Inferior parietal cortex (tissue), 1 donor: ENCODE measurements at regions not wholly inside any gene's neighbourhood (a gene's known extent, or its start where the extent isn't known, plus 50 kb on each side); places are given as distances from the start of the nearest gene placed in this dataset.
A peak's percentile ranks its signal among the peaks of the same experiment; 100 is the strongest.

ENCODE experiments used
- DNase-seq: peaks from one replicate; pipeline ENCODE4 v3.0.0-alpha.2; 2016; ENCODE audit errors: extremely low spot score

DNA sequence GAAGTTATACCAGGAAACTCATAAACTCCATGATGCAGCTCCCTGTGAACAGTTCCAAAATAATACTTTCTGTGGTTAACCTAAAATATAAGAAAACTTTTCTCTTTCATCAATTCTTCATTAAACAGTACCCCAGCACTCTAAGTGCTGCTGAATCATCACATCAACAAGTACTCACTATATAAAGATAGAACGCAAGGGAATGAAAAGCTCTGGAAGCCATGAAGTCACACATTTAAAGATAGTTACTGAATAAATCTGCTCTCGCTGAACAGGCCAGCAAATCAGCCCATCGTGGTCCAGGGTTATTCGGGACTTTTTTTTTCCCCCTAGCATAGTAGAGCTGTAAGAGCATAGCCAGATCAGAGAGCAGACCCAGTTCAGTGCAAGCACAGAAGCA, 254.3 kb downstream of the IPMK start:
- no peak for DNase-seq

DNA sequence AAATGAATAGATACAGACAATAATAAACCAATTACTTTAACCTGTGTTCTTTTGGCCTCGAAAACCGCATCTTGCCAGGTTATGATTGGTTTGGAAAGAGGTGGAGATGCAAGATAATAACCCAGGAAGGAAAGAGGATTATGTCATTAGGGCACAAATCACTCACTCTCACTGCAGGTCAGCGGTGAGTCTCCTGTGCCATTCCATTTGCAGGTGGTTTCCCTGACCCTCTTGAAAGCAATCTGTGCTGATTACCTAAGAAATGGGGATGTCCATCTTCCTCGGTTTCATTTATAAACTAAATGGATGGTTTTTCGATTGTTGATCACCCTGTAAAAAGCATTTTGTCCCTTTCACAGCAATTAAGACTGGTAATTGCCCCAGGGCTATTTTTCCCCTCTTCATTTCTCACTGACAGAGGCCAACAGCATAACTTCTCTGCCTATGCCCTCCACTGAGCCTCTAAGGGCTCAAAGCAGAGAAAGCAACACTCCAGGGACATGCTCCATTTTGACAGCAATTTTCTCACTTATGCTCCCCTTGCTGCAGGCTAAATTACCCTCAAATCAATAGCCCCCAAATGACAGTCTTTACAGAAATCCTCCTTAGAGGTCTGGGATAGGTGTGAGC, 257.5 kb downstream of the IPMK start:
- DNase-seq, result no peak

DNA sequence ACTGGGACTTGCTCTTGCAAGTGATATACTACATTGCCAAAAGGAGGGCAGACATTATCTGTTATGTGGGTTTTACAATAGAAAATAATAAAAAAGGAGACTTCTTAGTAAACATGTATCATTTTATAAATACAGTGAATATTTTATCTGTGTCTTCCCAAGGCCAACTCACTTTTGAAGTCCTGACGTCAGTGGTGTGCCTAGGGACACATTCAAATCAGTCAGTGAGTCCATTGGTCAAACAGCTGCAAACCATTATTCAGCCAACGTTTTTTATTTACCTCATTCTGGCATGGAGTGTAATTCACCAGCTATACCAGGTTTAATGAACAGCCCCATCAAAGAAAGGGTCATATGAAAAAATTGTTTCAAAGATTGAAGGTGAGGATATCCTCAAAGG, 263.7 kb downstream of the IPMK start:
- DNase-seq, result no peak

DNA sequence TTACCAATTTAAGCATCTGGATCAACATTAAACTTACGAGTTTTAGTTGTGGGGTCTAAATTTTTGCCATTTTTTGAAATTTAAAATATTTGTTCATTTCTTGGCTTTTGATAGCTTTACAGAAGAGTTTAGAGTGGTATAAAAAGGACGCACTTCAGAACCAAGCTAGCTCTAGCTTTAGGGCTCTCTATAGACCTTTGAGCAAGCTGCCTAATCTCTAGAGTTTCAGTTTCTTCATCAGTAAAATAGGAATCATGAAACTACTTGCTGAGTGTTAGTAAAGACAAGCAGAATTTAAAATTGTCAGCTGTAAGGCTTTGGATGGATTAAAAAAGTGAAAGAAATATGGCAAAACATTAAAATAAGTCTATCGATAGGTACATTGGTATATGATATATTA, 266.5 kb downstream of the IPMK start:
- no peak for DNase-seq

DNA sequence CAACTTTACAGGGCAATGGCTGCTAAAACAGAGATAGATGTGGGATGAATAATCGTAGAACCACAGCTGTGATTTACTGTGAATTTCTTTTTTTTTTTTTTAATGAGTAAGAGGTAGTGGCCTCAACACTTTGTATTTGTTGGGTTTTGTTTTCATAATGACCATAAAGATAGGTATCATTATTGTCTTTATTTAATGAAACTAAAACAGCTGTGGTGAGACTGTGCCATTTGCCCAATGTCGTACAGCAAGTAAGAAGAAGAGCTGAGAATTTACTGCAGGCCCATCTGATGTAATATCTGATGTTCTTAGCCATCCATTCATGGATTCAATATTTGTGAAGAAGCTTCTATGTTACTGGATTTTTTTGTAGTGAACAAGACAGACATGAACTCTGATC, 271.2 kb downstream of the IPMK start:
- DNase-seq, result no peak

DNA sequence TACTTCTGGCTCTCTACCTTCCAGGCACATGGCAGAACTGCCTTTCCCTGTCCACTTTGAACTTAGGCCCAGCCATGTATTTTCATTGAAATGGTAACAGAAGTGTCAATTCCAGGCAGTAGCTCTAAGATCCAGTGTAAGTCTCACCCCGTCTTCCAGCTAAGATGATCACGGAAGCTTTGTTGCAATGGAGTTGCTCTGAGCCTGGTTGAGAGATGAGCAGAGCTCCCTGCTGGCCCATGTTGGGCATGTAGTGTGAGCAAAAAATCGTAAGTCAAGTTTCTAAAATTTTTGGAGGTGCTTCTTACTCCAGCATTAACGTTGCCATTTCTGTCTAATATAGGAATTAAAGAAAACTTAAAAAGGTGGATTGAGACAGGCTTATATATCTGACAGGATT, 274.4 kb downstream of the IPMK start:
- DNase-seq, result no peak

DNA sequence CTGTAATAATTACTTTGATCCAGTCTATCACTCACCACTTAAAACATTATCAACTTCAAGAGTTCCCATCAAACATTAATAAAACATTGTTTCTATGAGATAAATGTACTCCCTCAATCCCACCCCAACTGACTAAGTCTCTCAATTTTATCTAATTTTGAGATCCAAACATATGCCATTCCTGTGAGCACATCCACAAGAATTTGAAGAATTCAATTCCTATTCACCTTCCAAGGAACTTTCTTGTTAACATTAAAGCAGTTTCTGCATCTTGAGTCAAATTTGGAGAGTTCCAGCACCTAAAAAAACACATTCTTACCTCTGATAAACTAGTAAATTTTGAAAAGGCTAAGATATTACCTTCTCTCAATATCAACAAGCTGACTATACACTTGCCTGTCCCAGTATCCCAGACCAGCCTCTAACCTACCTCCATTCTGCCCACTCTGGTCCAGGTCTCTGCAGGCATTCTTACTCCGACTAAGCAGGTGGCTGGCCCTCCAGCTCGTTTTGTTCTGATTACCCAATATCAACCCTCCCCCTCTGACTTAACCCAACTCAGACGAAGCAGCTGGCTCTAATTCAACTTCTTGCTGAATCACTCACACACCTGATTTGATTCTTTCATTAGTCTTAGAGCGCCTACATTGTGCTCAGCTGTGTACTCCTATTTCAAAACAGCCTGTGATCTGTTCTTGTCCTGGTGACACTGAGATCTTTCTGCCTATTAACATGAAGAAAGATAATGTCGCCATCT, 275.2 kb downstream of the IPMK start:
- DNase-seq, result no peak

DNA sequence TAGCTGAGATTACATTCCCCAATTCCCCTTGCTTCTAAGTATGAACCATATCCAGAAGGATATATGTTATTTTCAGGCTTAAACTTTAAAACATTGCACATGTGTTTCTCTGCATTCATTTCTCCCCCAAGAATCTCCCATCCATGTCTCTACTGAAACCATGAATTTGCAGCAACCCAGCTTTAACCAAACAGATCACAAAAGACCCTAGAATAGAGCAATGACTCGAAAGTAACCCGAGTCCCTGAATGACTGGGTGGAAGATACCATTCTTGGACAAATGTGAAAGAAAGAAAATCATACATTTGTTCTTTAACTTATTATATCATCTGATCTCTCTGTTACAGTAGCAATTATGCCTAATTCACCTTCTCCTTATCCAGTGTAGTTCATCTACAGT, 278.7 kb downstream of the IPMK start:
- DNase-seq, result no peak

DNA sequence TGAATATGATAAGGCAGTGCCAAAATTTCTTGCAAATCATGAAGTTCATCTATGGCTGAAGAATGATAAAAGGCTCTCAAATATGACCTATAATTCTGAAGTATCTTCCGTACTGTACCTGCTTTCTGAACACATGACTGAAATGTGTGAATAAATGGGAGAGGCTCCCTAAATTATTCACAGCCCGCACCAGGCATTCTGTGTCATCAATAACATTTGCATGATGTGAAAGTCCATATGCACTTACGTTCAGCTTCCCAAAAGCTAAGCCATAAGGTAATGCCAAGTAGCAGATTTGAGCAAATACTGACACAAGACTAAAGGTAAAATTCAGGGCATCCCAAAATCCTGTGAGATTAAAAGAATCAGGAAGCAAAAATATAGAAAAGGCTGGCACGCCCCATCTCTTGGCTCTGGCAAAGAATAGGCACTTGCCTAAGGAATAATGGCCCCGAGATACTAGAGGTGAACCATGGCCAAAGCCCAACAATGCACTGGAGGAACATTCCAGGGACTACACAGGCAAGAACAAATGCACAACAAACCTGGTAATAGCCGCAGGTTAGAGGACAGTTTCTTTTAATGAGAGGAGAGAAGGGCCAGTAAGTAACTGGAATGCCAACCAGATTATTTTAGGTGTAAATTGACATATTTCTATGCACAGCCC, 280.5 kb downstream of the IPMK start:
- no peak for DNase-seq

DNA sequence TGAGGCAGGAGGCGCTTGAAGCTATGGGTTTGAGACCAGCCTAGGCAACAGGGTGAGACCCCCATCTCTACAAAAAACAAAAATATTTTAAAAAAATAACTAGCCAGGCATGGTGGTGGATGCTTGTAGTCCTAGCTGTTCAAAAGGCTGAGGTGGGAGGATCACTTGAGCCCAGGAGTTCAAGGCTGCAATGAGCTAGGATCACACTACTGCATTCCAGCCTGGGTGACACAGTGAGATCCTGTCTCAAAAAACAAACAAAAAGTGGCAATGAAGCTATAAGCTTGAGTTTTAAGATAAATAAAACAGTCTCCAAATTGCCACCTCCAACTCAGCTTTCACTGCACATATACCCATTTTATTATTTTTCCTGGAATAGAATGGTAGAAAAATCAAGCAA, 281.3 kb downstream of the IPMK start:
- no peak for DNase-seq

DNA sequence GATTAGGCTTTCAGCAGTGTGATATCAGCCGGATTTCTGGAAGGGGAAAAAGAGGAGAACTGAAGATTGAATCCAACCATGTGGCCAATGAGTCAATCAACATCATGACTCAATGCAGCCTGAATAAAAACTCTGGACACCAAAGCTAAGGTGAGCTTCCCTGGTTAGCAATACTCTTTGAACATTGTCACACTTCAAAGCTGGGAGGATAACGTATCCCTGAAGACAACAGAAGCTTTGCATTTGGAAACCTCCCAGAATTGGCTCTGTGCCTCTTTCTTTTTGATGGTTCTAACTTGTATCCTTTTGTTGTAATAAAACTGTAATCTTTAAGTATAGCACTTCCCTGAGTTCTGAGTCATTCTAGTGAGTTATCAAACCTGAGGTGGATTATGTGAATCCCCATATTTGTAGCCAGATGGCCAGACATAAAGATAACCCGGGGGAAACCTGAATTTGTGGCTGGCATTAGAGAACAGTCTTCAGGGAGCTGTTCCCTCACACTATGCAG, 284.4 kb downstream of the IPMK start:
- peak; percentile 25 for DNase-seq

DNA sequence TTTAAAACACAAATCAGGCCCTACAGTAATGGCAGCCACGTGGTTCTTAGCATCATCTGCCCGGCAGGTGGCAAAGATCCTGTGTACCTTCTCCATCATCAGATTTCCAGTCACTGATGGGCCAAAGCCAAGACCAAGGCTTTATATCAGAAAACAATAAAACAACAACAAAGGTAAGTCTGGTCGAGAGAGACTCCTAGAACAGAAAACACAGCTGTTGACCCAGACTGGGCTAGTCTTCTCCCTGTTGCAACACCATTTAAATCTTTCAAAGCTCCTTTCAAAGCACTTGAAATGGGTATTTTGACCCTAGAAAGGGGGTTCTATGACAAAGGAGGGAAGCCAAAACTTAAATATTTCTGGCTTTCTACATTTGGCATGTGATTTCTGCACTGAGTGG, 285.6 kb downstream of the IPMK start:
- no peak for DNase-seq

DNA sequence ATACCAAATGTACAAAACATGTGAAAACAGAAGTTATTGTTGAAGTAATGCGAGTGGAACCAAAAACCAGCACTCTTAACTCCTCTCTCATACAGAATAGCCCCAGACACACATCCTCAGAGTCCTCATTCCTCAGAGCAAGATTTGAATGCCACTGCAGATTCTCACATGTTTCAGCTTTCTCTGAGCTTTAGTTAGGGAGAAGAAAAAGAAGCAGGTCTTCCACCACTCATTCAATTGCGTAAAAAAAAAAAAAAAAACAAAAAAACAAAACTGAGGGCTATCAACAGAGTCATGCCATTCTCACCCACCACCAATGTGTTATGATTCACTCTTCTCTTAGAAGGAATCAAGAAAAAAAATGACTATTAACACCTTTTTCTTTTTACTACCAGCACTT, 287.7 kb downstream of the IPMK start:
- DNase-seq, result no peak

DNA sequence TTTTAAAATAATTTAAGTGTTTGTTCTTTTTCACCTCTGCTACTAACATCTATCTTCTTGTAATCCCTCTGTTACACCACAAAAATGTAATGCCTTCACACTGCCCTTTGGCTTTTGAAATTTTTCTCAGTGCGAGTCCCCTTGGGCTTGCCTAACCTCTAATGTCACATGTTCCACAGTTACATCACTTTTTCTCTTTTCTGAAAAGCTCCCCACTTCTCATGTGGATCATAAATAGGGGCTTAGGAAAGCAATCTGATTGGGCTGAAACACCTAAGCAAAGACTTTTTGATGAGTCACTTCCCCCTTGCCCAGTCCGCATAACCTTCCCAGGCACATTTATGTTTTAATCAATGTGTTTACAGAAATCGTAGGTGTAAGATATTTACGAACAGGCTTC, 288.2 kb downstream of the IPMK start:
- DNase-seq, result no peak

DNA sequence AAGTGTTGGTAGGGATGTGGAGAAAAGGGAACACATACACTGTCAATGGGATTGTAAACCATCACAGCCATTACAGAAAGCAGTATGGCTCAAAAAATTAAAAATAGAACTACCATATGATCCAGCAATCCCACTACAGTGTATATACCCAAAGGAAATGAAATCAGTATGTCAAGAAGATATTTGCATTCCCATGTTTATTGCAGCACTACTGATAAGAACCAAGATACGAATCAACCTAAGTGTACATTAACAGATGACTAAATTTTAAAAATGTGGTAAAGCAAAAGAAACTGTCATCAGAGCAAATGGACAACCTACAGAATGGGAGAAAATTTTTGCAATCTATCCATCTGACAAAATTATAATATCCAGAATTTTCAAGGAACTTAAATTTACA, 290.4 kb downstream of the IPMK start:
- DNase-seq, result no peak

DNA sequence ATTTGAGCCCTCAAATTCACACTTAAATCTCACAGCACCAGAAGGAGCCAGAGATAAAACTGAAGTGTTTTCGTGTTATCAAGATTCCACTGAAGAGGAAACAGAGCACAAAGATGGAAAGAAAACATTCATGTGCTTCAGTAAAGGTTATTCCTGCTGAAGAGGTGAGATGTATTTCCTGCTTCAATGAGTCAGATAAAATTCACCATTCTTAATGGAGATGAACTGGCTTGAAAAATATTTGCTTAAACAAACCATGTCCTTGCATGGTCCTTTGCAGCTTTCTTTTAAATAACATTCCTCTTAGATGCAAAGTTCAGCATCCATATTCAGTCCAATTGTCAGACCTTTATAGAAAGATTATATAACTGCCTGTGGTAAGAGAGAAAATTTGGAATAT, 294.2 kb downstream of the IPMK start:
- DNase-seq, result no peak

DNA sequence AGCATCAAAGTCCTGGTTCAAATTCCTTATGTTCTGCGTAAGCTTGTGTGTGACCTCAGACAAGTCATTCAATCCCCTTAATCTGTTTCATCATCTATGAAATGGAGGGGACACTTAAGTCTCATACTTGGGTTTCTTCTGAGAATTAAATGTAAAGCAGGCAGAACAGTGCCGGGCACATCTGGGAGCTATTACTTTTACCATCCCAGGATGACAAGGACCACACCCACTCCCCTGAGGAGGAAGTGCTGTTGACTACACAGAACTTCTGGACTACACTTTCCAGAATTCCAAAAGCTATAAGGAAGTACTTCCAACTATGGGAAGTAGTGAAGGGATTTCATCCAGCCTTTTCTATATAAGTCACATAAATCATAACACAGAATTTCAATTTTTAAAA, 294.9 kb downstream of the IPMK start:
- no peak for DNase-seq

DNA sequence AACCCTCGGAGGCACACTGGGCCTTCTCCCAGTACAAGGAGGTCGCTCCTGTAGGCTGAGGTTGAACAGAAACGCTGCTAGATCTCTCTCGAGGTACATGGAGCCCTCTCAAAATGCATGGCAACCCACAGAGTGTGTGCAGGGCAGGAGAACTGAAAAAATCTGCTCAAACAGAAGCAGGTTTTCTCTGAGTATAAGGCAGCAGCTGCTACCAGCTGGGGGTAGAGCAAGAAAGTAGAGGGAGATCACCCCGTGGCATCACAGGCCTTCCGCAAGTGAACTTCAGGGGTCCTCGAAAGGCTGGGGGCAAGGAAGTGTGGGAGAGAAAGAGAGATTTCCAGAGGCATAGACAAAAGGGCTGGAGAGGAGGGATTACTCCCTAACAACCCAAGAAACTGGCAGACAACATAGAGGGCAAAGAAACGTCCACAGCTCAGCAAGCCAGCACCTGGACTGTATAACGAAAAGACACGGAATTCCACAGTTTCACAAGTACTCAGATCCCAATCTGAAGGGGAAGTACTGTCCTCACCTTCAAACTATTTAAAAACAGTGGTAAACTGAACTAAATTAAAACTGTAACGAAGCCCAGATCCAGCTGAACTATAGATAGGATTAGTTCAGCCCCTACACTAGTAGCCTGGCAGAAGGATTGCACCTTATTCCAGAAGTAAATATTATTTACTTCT, 299.2 kb downstream of the IPMK start:
- DNase-seq, result no peak

DNA sequence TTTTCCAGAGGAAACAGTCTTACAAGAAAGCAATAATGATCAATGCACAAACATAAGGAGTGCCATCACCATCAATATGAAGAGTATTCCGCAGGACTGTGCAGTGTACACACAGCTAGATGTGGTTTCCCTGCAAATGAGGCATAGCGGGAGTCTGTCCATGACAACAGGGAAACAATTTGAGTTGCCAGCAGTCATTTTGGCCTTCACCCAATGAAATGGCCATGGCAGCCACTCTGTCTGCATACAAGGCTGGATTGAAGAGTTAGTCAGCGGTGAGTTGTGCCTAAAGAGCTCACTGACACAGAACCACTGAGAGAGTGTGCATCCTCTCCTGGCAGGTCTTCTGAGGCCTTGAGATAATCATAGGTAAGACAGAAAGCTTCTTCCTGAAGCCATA, 303.3 kb downstream of the IPMK start:
- peak; percentile 70 for DNase-seq

DNA sequence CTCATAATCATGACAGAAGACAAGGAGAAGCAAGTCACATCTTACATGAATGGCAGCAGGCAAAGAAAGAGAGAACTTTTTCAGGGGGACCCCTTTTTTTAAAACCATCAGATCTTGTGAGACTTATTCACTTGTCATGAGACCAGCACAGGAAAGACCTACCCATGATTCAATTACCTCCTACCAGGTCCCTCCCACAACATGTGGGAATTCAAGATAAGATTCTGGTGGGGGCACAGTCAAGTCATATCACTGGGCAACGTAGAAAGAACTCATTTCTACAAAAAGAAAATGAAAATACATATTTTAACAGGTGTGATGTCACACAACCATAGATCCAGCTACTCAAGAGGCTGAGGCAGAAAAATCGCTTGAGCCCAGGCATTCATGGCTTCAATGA, 304.1 kb downstream of the IPMK start:
- no peak for DNase-seq

DNA sequence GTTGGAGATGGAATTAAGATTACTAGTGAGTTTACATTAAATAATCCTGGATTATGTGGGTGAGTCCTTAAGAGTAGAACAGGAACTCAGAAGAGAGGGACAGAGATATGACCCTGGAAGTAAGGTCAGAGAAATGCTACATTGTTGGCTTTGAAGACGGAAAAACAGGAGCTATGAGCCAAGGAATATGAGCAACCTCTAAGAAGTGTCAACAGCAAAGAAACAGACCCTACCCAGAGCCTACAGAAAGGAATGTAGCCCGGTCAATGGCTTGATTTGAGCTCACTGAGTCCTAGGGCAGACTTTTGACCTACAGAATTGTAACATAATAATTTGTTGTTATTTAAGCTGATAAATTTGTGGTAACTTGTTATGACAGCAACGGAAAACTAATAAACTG, 304.9 kb downstream of the IPMK start:
- no peak for DNase-seq

DNA sequence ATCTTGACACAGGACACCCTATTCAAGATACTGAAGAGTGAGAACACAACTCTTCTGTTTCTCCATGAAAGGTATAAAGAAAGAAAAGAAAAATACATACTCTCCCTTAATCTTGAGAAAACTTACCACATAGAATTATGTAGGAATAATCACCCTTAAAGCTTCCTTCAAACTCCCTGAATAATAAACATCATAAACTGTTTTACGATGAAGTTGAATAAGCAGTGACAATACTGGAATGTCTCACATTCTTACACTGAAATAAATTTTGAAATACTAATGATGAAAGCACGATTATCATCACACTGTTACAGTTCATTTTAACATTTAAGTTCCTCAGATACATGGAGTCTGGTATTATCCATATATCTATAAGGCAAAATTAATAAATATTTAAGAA, 306.2 kb downstream of the IPMK start:
- no peak for DNase-seq

DNA sequence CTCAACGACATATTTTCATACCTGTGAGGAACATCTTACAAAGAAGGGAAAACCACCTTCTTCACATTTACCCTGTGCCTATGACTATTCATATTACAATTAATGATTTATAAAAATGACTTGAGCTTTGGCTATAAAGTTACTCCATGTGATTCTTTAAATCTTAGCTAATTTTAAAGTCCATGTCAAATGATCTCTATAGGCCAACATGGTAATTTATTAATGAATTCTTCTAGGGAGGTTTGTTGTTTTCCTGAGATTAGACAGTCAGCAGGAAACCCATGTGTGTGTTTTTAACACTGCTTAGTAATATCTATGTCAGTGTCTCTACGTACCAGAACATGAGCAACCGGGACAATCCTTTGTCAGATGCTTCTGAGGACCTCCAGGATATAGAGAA, 307.3 kb downstream of the IPMK start:
- DNase-seq, result no peak
